GM19455 (cell line): ENCODE measurements at regions not wholly inside any gene's neighbourhood (a gene's known extent, or its start where the extent isn't known, plus 50 kb on each side); places are given as distances from the start of the nearest gene placed in this dataset.

ENCODE experiments used
- ATAC-seq: cut with Tn5 transposase; IDR thresholded peaks from one replicate; pipeline ENCODE4 v1.9.1; 2021; ENCODE audit not compliant: unreplicated experiment

GRCh38 chr3:103609472-103609871 is 1174.7 kb downstream of the ZPLD1 start:
- ATAC-seq: no peak

GRCh38 chr3:103613397-103614156 is 1178.8 kb downstream of the ZPLD1 start:
- ATAC-seq: no peak

- no peak for ATAC-seq
Observed at GRCh38 chr3:103614719-103615118, 1179.9 kb downstream of the ZPLD1 start.

- no peak for ATAC-seq
Observed at GRCh38 chr3:103617961-103618360, 1183.1 kb downstream of the ZPLD1 start.

- ATAC-seq: no peak
Observed at GRCh38 chr3:103624271-103624670, 1189.5 kb downstream of the ZPLD1 start.

GRCh38 chr3:103629391-103629790 is 1194.6 kb downstream of the ZPLD1 start:
- ATAC-seq: no peak

GRCh38 chr3:103644450-103644849 is 1209.6 kb downstream of the ZPLD1 start:
- no peak for ATAC-seq

GRCh38 chr3:103653996-103654395 is 1219.2 kb downstream of the ZPLD1 start:
- no peak for ATAC-seq

GRCh38 chr3:103657756-103658155 is 1222.9 kb downstream of the ZPLD1 start:
- ATAC-seq: no peak

GRCh38 chr3:103660810-103661209 is 1226.0 kb downstream of the ZPLD1 start:
- no peak for ATAC-seq

- ATAC-seq: no peak
Observed at GRCh38 chr3:103662591-103662990, 1227.8 kb downstream of the ZPLD1 start.

- no peak for ATAC-seq
Observed at GRCh38 chr3:103672346-103672745, 1237.5 kb downstream of the ZPLD1 start.

GRCh38 chr3:103684904-103685303 is 1250.1 kb downstream of the ZPLD1 start:
- ATAC-seq: no peak

GRCh38 chr3:103685939-103686338 is 1251.1 kb downstream of the ZPLD1 start:
- no peak for ATAC-seq

- no peak for ATAC-seq
Observed at GRCh38 chr3:103690536-103690935, 1255.7 kb downstream of the ZPLD1 start.

- no peak for ATAC-seq
Observed at GRCh38 chr3:103693831-103694230, 1259.0 kb downstream of the ZPLD1 start.

- no peak for ATAC-seq
Observed at GRCh38 chr3:103698646-103699045, 1263.8 kb downstream of the ZPLD1 start.

GRCh38 chr3:103699228-103699627 is 1264.4 kb downstream of the ZPLD1 start:
- no peak for ATAC-seq

- no peak for ATAC-seq
Observed at GRCh38 chr3:103705641-103706040, 1270.8 kb downstream of the ZPLD1 start.

GRCh38 chr3:103706671-103707070 is 1271.9 kb downstream of the ZPLD1 start:
- ATAC-seq: no peak

GRCh38 chr3:103711670-103712069 is 1276.9 kb downstream of the ZPLD1 start:
- ATAC-seq: no peak

- ATAC-seq: no peak
Observed at GRCh38 chr3:103712320-103713008, 1277.6 kb downstream of the ZPLD1 start.

GRCh38 chr3:103729547-103729946 is 1294.7 kb downstream of the ZPLD1 start:
- no peak for ATAC-seq
